Ovary (tissue), 3 donors: ENCODE measurements at regions not wholly inside any gene's neighbourhood (a gene's known extent, or its start where the extent isn't known, plus 50 kb on each side); places are given as distances from the start of the nearest gene placed in this dataset.

Source experiments
- EP300 ChIP-seq: sonication (generic); formaldehyde crosslinking; IDR thresholded peaks from one replicate; pipeline ENCODE4 v1.6.1; 2017; ENCODE audit warnings: antibody characterized with exemption
- POLR2A ChIP-seq: fragments of 450-650 bp; IDR thresholded peaks from one replicate; pipeline ENCODE4 v1.6.1; 2017; ENCODE audit warnings: antibody characterized with exemption, mild to moderate bottlenecking, moderate library complexity
- TF ChIP-seq, protein P1 (sequence below), 3 donors: fragments of 450-650 bp in 2 of 3; fragments of 200-600 bp in 1 of 3; IDR thresholded peaks; one replicate each; pipeline versions ENCODE4 v1.5.1 to v1.8.0; 2016 to 2022; ENCODE audit warnings: antibody characterized with exemption in 3 of 3, mild to moderate bottlenecking in 1 of 3
- donor health status: DM: no; HTN: no; CAD: no.

DNA sequence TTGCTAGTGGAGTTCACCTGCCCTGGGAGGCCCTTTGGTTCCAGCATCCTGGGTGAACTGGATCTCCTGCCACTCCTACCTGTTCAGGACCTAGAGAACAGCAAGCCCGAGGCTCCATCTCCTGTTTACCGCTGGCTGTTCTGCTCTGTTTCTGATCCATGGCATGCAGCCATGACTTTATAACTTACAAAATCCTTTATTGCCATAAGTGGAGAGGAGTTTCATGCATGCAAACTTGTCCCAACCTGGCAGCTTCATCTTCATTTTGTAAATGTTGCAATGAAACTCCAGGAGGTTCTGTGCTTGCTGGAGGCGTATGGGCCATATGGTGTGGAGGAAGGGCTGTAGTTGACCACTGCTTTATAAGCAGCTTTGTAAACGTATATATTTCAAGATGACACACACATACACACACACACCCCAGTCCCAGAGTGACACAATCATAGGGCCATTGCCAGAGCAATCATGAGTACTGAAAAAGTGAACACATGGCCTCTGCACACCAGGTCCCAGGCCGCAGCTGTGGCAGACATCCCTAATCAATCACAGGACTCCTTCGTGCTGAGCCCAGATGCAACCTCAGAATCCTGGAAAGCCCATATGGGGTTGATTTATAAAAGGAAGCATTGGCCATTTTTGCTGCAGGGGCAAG, 69.0 kb downstream of the UBIAD1 start:
- TF ChIP-seq, protein P1, sequence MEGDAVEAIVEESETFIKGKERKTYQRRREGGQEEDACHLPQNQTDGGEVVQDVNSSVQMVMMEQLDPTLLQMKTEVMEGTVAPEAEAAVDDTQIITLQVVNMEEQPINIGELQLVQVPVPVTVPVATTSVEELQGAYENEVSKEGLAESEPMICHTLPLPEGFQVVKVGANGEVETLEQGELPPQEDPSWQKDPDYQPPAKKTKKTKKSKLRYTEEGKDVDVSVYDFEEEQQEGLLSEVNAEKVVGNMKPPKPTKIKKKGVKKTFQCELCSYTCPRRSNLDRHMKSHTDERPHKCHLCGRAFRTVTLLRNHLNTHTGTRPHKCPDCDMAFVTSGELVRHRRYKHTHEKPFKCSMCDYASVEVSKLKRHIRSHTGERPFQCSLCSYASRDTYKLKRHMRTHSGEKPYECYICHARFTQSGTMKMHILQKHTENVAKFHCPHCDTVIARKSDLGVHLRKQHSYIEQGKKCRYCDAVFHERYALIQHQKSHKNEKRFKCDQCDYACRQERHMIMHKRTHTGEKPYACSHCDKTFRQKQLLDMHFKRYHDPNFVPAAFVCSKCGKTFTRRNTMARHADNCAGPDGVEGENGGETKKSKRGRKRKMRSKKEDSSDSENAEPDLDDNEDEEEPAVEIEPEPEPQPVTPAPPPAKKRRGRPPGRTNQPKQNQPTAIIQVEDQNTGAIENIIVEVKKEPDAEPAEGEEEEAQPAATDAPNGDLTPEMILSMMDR (IDR thresholded peaks at IDR 0.05) = no peak
- TF ChIP-seq POLR2A (no peak), EP300 (no peak)
